Neural cell (in vitro differentiated cells): ENCODE measurements at regions not wholly inside any gene's neighbourhood (a gene's known extent, or its start where the extent isn't known, plus 50 kb on each side); places are given as distances from the start of the nearest gene placed in this dataset.

Experiments
- EP300 ChIP-seq: fragments of 450-650 bp; conservative IDR thresholded peaks from 2 replicates; pipeline ENCODE4 v1.6.1; 2014; ENCODE audit warnings: antibody characterized with exemption, mild to moderate bottlenecking, moderate library complexity; ENCODE audit not compliant: poor library complexity, severe bottlenecking
- EZH2 ChIP-seq: fragments of 200-600, 300-800 bp; shearing (Covaris generic), sonication (generic); IDR thresholded peaks from 2 replicates; pipeline ENCODE4 v1.6.1; 2014; ENCODE audit warnings: antibody characterized with exemption, low read length, borderline replicate concordance, mild to moderate bottlenecking; ENCODE audit not compliant: insufficient read depth, poor library complexity, severe bottlenecking
- POLR2AphosphoS5 ChIP-seq: IDR thresholded peaks from 2 replicates; pipeline ENCODE4 v1.6.1; 2012
- RAD21 ChIP-seq: fragments of 450-650 bp; conservative IDR thresholded peaks from 2 replicates; pipeline ENCODE4 v1.6.1; 2014; ENCODE audit warnings: antibody characterized with exemption, mild to moderate bottlenecking, moderate library complexity
- TAF1 ChIP-seq: IDR thresholded peaks from 2 replicates; pipeline ENCODE4 v1.6.1; 2012; ENCODE audit warnings: low read depth
- TF ChIP-seq, protein P1 (sequence below): fragments of 450-650 bp; IDR thresholded peaks from 2 replicates; pipeline ENCODE4 v1.5.1; 2014; ENCODE audit warnings: antibody characterized with exemption, mild to moderate bottlenecking, moderate library complexity; ENCODE audit not compliant: poor library complexity, severe bottlenecking
- TF ChIP-seq, protein P2 (sequence below): IDR thresholded peaks from 2 replicates; pipeline ENCODE4 v1.6.1; 2012; ENCODE audit warnings: borderline replicate concordance

DNA sequence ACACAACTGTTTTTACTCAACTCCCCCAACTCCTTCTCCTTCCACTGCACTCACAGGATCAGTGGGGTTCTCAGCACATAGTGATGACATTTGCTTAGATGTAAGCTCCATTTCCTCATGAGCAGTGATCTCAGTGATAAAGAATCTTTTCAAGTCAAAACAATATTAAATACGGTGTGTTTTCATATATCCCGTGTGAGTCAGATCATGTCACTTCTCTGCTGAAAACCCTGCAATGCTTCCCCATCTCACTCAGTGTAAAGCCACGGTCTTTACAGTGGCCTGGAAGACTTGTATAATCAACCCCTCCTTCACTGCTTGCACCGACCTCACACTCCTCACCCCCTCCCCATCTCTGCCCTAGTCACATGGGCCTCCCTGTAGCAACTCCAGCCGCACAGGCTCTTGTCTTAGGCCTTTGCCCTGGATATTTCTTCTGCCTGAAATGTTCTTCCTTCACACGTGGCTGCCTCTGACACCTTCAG, 149.7 kb upstream of the ARHGAP5 start:
- TF ChIP-seq POLR2AphosphoS5 (no peak), EZH2 (no peak), EP300 (no peak), TAF1 (no peak), RAD21 (no peak)
- TF ChIP-seq, protein P1, sequence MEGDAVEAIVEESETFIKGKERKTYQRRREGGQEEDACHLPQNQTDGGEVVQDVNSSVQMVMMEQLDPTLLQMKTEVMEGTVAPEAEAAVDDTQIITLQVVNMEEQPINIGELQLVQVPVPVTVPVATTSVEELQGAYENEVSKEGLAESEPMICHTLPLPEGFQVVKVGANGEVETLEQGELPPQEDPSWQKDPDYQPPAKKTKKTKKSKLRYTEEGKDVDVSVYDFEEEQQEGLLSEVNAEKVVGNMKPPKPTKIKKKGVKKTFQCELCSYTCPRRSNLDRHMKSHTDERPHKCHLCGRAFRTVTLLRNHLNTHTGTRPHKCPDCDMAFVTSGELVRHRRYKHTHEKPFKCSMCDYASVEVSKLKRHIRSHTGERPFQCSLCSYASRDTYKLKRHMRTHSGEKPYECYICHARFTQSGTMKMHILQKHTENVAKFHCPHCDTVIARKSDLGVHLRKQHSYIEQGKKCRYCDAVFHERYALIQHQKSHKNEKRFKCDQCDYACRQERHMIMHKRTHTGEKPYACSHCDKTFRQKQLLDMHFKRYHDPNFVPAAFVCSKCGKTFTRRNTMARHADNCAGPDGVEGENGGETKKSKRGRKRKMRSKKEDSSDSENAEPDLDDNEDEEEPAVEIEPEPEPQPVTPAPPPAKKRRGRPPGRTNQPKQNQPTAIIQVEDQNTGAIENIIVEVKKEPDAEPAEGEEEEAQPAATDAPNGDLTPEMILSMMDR: no peak
- TF ChIP-seq, protein P2, sequence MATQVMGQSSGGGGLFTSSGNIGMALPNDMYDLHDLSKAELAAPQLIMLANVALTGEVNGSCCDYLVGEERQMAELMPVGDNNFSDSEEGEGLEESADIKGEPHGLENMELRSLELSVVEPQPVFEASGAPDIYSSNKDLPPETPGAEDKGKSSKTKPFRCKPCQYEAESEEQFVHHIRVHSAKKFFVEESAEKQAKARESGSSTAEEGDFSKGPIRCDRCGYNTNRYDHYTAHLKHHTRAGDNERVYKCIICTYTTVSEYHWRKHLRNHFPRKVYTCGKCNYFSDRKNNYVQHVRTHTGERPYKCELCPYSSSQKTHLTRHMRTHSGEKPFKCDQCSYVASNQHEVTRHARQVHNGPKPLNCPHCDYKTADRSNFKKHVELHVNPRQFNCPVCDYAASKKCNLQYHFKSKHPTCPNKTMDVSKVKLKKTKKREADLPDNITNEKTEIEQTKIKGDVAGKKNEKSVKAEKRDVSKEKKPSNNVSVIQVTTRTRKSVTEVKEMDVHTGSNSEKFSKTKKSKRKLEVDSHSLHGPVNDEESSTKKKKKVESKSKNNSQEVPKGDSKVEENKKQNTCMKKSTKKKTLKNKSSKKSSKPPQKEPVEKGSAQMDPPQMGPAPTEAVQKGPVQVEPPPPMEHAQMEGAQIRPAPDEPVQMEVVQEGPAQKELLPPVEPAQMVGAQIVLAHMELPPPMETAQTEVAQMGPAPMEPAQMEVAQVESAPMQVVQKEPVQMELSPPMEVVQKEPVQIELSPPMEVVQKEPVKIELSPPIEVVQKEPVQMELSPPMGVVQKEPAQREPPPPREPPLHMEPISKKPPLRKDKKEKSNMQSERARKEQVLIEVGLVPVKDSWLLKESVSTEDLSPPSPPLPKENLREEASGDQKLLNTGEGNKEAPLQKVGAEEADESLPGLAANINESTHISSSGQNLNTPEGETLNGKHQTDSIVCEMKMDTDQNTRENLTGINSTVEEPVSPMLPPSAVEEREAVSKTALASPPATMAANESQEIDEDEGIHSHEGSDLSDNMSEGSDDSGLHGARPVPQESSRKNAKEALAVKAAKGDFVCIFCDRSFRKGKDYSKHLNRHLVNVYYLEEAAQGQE: no peak
